Effector CD4-positive, alpha-beta T cell (primary cell): ENCODE measurements at regions not wholly inside any gene's neighbourhood (a gene's known extent, or its start where the extent isn't known, plus 50 kb on each side); places are given as distances from the start of the nearest gene placed in this dataset.

Experiments used
- DNase-seq: peaks from one replicate; pipeline ENCODE4 v3.0.0-alpha.2; 2020

- DNase-seq = no peak
These were observed 50.3 kb upstream of the CLDN10 start for GRCh38 chr13:95502216-95502615.
